Inflammatory macrophage treated with lipopolysaccharide for 4 hours (primary cell): ENCODE measurements at regions not wholly inside any gene's neighbourhood (a gene's known extent, or its start where the extent isn't known, plus 50 kb on each side); places are given as distances from the start of the nearest gene placed in this dataset.
"Not testable (repeated sequence)": the region's sequence is repeated elsewhere in the genome, so short reads cannot be mapped to it uniquely, and the experiment has no call there.

Experiments used
- DNase-seq: peaks from one replicate; pipeline ENCODE4 v3.0.0-alpha.2; 2020

GRCh38 chr4:17055788-17056187, 157.3 kb upstream of the LDB2 start:
- DNase-seq, result no peak

- DNase-seq, result no peak
Measured at GRCh38 chr4:17045866-17046265, 147.4 kb upstream of the LDB2 start.

GRCh38 chr4:17038510-17039176, 140.2 kb upstream of the LDB2 start:
- no peak for DNase-seq

- no peak for DNase-seq
Measured at GRCh38 chr4:17033768-17034181, 135.3 kb upstream of the LDB2 start.

GRCh38 chr4:17033025-17033767, 134.8 kb upstream of the LDB2 start:
- no peak for DNase-seq

GRCh38 chr4:17030543-17030942, 132.1 kb upstream of the LDB2 start:
- no peak for DNase-seq

- no peak for DNase-seq
Measured at GRCh38 chr4:17029964-17030363, 131.5 kb upstream of the LDB2 start.

GRCh38 chr4:17029432-17029831, 131.0 kb upstream of the LDB2 start:
- DNase-seq, result no peak

- DNase-seq, result no peak
Measured at GRCh38 chr4:17027495-17027894, 129.1 kb upstream of the LDB2 start.

GRCh38 chr4:17024425-17024824, 126.0 kb upstream of the LDB2 start:
- DNase-seq, result no peak

- no peak for DNase-seq
Measured at GRCh38 chr4:17020901-17021300, 122.5 kb upstream of the LDB2 start.

- DNase-seq, result no peak
Measured at GRCh38 chr4:17020451-17020850, 122.0 kb upstream of the LDB2 start.

- DNase-seq, result not testable (repeated sequence)
Measured at GRCh38 chr4:17018621-17019020, 120.2 kb upstream of the LDB2 start.

GRCh38 chr4:17018013-17018412, 119.6 kb upstream of the LDB2 start:
- DNase-seq, result no peak

- DNase-seq, result no peak
Measured at GRCh38 chr4:17013382-17014006, 115.0 kb upstream of the LDB2 start.

GRCh38 chr4:17012451-17012850, 114.0 kb upstream of the LDB2 start:
- DNase-seq, result no peak

- no peak for DNase-seq
Measured at GRCh38 chr4:17010426-17011087, 112.1 kb upstream of the LDB2 start.

- DNase-seq, result no peak
Measured at GRCh38 chr4:17009871-17010367, 111.5 kb upstream of the LDB2 start.

GRCh38 chr4:17008834-17009345, 110.4 kb upstream of the LDB2 start:
- DNase-seq, result no peak

GRCh38 chr4:17003606-17004392, 105.4 kb upstream of the LDB2 start:
- DNase-seq, result not testable (repeated sequence)

GRCh38 chr4:16995451-16995850, 97.0 kb upstream of the LDB2 start:
- no peak for DNase-seq
